GM23338 (cell line): ENCODE measurements at regions not wholly inside any gene's neighbourhood (a gene's known extent, or its start where the extent isn't known, plus 50 kb on each side); places are given as distances from the start of the nearest gene placed in this dataset.

Experiments used
- ATAC-seq: fragments of 200-7000 bp; cut with Tn5 transposase; 3 replicates; pipeline ENCODE4 v1.9.1; 2020
- DNase-seq: peaks from one replicate; pipeline ENCODE4 v3.0.0-alpha.2; 2015; ENCODE audit warnings: low spot score
- H2AFZ ChIP-seq: fragments of 200-600 bp; sonication (generic); 2 replicates; pipeline ENCODE4 v1.8.0; 2016; ENCODE audit warnings: antibody characterized with exemption, mild to moderate bottlenecking, moderate library complexity
- H3F3A ChIP-seq: fragments of 200-600 bp; sonication (generic); replicated peaks from 2 replicates; pipeline ENCODE4 v1.8.0; 2017; ENCODE audit warnings: antibody characterized with exemption, mixed run types, low read depth
- H3K27ac ChIP-seq: fragments of 200-600 bp; sonication (generic); 2 replicates; pipeline ENCODE4 v1.6.1; 2016; ENCODE audit warnings: low read depth
- H3K27me3 ChIP-seq: fragments of 200-600 bp; sonication (generic); 2 replicates; pipeline ENCODE4 v1.8.0; 2016; ENCODE audit warnings: mild to moderate bottlenecking, mixed run types, moderate library complexity; ENCODE audit not compliant: insufficient read depth
- H3K36me3 ChIP-seq: fragments of 200-600 bp; sonication (generic); 2 replicates; pipeline ENCODE4 v1.8.0; 2016; ENCODE audit warnings: mild to moderate bottlenecking; ENCODE audit not compliant: insufficient read depth
- H3K4me1 ChIP-seq: fragments of 200-600 bp; sonication (generic); 2 replicates; pipeline ENCODE4 v1.8.0; 2016; ENCODE audit warnings: mild to moderate bottlenecking, moderate library complexity; ENCODE audit not compliant: insufficient read depth
- H3K4me2 ChIP-seq: fragments of 200-600 bp; sonication (generic); 2 replicates; pipeline ENCODE4 v1.7.1; 2017; ENCODE audit warnings: mixed run types
- H3K4me3 ChIP-seq: fragments of 200-600 bp; sonication (generic); 2 replicates; pipeline ENCODE4 v1.6.1; 2016; ENCODE audit warnings: mixed run types
- H3K79me2 ChIP-seq: fragments of 200-600 bp; sonication (generic); replicated peaks from 2 replicates; pipeline ENCODE4 v1.8.0; 2017; ENCODE audit warnings: mild to moderate bottlenecking; ENCODE audit not compliant: insufficient read depth
- H3K9me2 ChIP-seq: fragments of 200-600 bp; sonication (generic); 2 replicates; pipeline ENCODE4 v1.8.0; 2017; ENCODE audit not compliant: insufficient read depth
- H4K20me1 ChIP-seq: fragments of 200-600 bp; sonication (generic); replicated peaks from 2 replicates; pipeline ENCODE4 v1.8.0; 2017; ENCODE audit warnings: mild to moderate bottlenecking; ENCODE audit not compliant: insufficient read depth
- H3K27ac Mint-ChIP-seq: 2 replicates; pipeline ENCODE4 v1.8.0; 2020; ENCODE audit warnings: inconsistent platforms, mild to moderate bottlenecking, moderate library complexity, mixed read lengths
- H3K27me3 Mint-ChIP-seq: 3 replicates; pipeline ENCODE4 v1.8.0; 2022; ENCODE audit warnings: low read depth, mild to moderate bottlenecking, moderate library complexity, mixed read lengths, inconsistent platforms; ENCODE audit not compliant: insufficient read depth, poor library complexity
- H3K36me3 Mint-ChIP-seq: 3 replicates; pipeline ENCODE4 v1.8.0; 2021; ENCODE audit warnings: low read depth, mild to moderate bottlenecking, inconsistent platforms, moderate library complexity, mixed read lengths
- H3K4me1 Mint-ChIP-seq: 3 replicates; pipeline ENCODE4 v1.8.0; 2020; ENCODE audit warnings: mild to moderate bottlenecking, inconsistent platforms, mixed read lengths
- H3K4me3 Mint-ChIP-seq: 3 replicates; pipeline ENCODE4 v1.8.0; 2021; ENCODE audit warnings: moderate library complexity, mild to moderate bottlenecking, inconsistent platforms, mixed read lengths
- H3K9me3 Mint-ChIP-seq: 3 replicates; pipeline ENCODE4 v1.8.0; 2020; ENCODE audit warnings: moderate library complexity, mild to moderate bottlenecking, inconsistent platforms, mixed read lengths
- CREB1 ChIP-seq: fragments of 250-450 bp; sonication (Bioruptor Pico); IDR thresholded peaks from 2 replicates; pipeline ENCODE4 v1.5.0; 2020; ENCODE audit warnings: low read depth, mild to moderate bottlenecking, moderate library complexity
- CTCF ChIP-seq, 2 experiments: fragments of 200-600 bp in 1 of 2; sonication (generic) in 1 of 2; conservative IDR thresholded peaks; 2 replicates each; pipeline versions ENCODE4 v1.5.1 to v1.6.1; 2016 to 2017; ENCODE audit warnings: antibody characterized with exemption in 2 of 2, low read depth in 2 of 2, mild to moderate bottlenecking in 2 of 2, moderate library complexity in 1 of 2
- ETS1 ChIP-seq: IDR thresholded peaks from 2 replicates; pipeline ENCODE4 v1.6.1; 2016; ENCODE audit warnings: antibody characterized with exemption
- EZH2 ChIP-seq: fragments of 200-600 bp; sonication (generic); IDR thresholded peaks from one replicate; pipeline ENCODE4 v1.8.0; 2017; ENCODE audit warnings: antibody characterized with exemption, mild to moderate bottlenecking, low read depth; ENCODE audit not compliant: unreplicated experiment
- EZH2phosphoT487 ChIP-seq: fragments of 200-600 bp; sonication (generic); IDR thresholded peaks from one replicate; pipeline ENCODE4 v1.8.1; 2018; ENCODE audit warnings: antibody characterized with exemption; ENCODE audit not compliant: unreplicated experiment
- JUNB ChIP-seq: IDR thresholded peaks from one replicate; pipeline ENCODE4 v1.6.1; 2016; ENCODE audit warnings: antibody characterized with exemption; ENCODE audit not compliant: unreplicated experiment
- NANOG ChIP-seq: IDR thresholded peaks from 2 replicates; pipeline ENCODE4 v1.6.1; 2016; ENCODE audit warnings: antibody characterized with exemption, borderline replicate concordance
- POLR2AphosphoS5 ChIP-seq: IDR thresholded peaks from 2 replicates; pipeline ENCODE4 v1.6.1; 2016; ENCODE audit warnings: antibody characterized with exemption, low read depth
- REST ChIP-seq: IDR thresholded peaks from one replicate; pipeline ENCODE4 v1.6.1; 2018; ENCODE audit warnings: antibody characterized with exemption; ENCODE audit not compliant: unreplicated experiment
- STAT1 ChIP-seq: IDR thresholded peaks from one replicate; pipeline ENCODE4 v1.6.1; 2016; ENCODE audit warnings: antibody characterized with exemption; ENCODE audit not compliant: unreplicated experiment
- ZNF114 ChIP-seq: fragments of 250-450 bp; sonication (Bioruptor Pico); IDR thresholded peaks from 2 replicates; pipeline ENCODE4 v1.5.0; 2020; ENCODE audit warnings: mild to moderate bottlenecking, moderate library complexity
- ZNF331 ChIP-seq: fragments of 250-450 bp; sonication (Bioruptor Pico); IDR thresholded peaks from 2 replicates; pipeline ENCODE4 v1.5.0; 2020; ENCODE audit warnings: low read depth, mild to moderate bottlenecking, moderate library complexity
- TF ChIP-seq, protein P1 (sequence below): fragments of 250-450 bp; sonication (Bioruptor Pico); IDR thresholded peaks from 2 replicates; pipeline ENCODE4 v1.5.0; 2020; ENCODE audit warnings: mild to moderate bottlenecking, moderate library complexity

GRCh38 chr1:177441281-177441680, 270.5 kb downstream of the BRINP2 start:
- no peak overlapping the region for H3K4me2 ChIP-seq
- no peaks in the 10 kb centered on the region for H3K36me3 Mint-ChIP-seq
- DNase-seq: no peak
- no peaks in the 10 kb centered on the region for H3K27me3 ChIP-seq
- no peak overlapping the region for H2AFZ ChIP-seq
- no peaks in the 10 kb centered on the region for H3K27me3 Mint-ChIP-seq
- no peaks in the 10 kb centered on the region for H4K20me1 ChIP-seq
- no peak overlapping the region for H3K27ac ChIP-seq
- TF ChIP-seq JUNB (no peak), CTCF (conservative IDR thresholded peaks at IDR 0.05; ENCODE audit: low read depth in 2 of 2) (no peak), ZNF114 (no peak), STAT1 (no peak), NANOG (no peak), ETS1 (no peak), REST (no peak), ZNF331 (no peak), EZH2 (no peak), EZH2phosphoT487 (no peak), CREB1 (CRISPR knock-in tag) (no peak), POLR2AphosphoS5 (no peak)
- TF ChIP-seq, protein P1, sequence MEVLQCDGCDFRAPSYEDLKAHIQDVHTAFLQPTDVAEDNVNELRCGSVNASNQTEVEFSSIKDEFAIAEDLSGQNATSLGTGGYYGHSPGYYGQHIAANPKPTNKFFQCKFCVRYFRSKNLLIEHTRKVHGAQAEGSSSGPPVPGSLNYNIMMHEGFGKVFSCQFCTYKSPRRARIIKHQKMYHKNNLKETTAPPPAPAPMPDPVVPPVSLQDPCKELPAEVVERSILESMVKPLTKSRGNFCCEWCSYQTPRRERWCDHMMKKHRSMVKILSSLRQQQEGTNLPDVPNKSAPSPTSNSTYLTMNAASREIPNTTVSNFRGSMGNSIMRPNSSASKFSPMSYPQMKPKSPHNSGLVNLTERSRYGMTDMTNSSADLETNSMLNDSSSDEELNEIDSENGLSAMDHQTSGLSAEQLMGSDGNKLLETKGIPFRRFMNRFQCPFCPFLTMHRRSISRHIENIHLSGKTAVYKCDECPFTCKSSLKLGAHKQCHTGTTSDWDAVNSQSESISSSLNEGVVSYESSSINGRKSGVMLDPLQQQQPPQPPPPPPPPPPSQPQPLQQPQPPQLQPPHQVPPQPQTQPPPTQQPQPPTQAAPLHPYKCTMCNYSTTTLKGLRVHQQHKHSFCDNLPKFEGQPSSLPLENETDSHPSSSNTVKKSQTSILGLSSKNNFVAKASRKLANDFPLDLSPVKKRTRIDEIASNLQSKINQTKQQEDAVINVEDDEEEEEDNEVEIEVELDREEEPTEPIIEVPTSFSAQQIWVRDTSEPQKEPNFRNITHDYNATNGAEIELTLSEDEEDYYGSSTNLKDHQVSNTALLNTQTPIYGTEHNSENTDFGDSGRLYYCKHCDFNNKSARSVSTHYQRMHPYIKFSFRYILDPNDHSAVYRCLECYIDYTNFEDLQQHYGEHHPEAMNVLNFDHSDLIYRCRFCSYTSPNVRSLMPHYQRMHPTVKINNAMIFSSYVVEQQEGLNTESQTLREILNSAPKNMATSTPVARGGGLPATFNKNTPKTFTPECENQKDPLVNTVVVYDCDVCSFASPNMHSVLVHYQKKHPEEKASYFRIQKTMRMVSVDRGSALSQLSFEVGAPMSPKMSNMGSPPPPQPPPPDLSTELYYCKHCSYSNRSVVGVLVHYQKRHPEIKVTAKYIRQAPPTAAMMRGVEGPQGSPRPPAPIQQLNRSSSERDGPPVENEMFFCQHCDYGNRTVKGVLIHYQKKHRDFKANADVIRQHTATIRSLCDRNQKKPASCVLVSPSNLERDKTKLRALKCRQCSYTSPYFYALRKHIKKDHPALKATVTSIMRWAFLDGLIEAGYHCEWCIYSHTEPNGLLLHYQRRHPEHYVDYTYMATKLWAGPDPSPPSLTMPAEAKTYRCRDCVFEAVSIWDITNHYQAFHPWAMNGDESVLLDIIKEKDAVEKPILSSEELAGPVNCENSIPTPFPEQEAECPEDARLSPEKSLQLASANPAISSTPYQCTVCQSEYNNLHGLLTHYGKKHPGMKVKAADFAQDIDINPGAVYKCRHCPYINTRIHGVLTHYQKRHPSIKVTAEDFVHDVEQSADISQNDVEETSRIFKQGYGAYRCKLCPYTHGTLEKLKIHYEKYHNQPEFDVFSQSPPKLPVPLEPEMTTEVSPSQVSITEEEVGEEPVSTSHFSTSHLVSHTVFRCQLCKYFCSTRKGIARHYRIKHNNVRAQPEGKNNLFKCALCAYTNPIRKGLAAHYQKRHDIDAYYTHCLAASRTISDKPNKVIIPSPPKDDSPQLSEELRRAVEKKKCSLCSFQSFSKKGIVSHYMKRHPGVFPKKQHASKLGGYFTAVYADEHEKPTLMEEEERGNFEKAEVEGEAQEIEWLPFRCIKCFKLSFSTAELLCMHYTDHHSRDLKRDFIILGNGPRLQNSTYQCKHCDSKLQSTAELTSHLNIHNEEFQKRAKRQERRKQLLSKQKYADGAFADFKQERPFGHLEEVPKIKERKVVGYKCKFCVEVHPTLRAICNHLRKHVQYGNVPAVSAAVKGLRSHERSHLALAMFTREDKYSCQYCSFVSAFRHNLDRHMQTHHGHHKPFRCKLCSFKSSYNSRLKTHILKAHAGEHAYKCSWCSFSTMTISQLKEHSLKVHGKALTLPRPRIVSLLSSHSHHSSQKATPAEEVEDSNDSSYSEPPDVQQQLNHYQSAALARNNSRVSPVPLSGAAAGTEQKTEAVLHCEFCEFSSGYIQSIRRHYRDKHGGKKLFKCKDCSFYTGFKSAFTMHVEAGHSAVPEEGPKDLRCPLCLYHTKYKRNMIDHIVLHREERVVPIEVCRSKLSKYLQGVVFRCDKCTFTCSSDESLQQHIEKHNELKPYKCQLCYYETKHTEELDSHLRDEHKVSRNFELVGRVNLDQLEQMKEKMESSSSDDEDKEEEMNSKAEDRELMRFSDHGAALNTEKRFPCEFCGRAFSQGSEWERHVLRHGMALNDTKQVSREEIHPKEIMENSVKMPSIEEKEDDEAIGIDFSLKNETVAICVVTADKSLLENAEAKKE (CRISPR knock-in tag): no peak
- H3K36me3 ChIP-seq: no peaks in the 10 kb centered on the region
- H3K9me2 ChIP-seq: 0 out of 2 replicates have a peak, but pooled peaks cover 7% of the 10 kb centered on the region
- H3K4me3 Mint-ChIP-seq: no peak overlapping the region
- peaks cover 5% of the 10 kb centered on the region; the same call in 2 of the 3 replicates for H3K4me1 Mint-ChIP-seq
- no peak overlapping the region for H3K27ac Mint-ChIP-seq
- no peaks in the 10 kb centered on the region for H3K79me2 ChIP-seq
- no peak overlapping the region for H3K4me3 ChIP-seq
- H3F3A ChIP-seq: no peaks in the 10 kb centered on the region
- peaks cover 4% of the 10 kb centered on the region; the same call in 1 of the 2 replicates for H3K4me1 ChIP-seq
- H3K9me3 Mint-ChIP-seq: no peaks in the 10 kb centered on the region
- no peak for ATAC-seq
